Endothelial cell of umbilical vein (primary cell): ENCODE measurements at regions not wholly inside any gene's neighbourhood (a gene's known extent, or its start where the extent isn't known, plus 50 kb on each side); places are given as distances from the start of the nearest gene placed in this dataset.

Experiments used
- BruUV-seq: library from RNA; stranded (reverse); fragments of 400-500 nt; replicated peaks from 2 replicates; lab custom pipeline; 2021; lab: Mats Ljungman, UMichigan
- CTCF ChIA-PET: fragments of 300-600, 350-600 bp; sonication (Branson Sonifier 250); formaldehyde crosslinking; loops from one replicate; lab custom pipeline; 2021; ENCODE audit warnings: antibody characterized with exemption, inconsistent platforms; lab: Charles Lee
- POLR2A ChIA-PET: fragments of 300-600, 350-600 bp; sonication (Branson Sonifier 250); formaldehyde crosslinking; loops from one replicate; lab custom pipeline; 2021; ENCODE audit warnings: antibody characterized with exemption, inconsistent platforms; lab: Charles Lee
- DNase-seq: peaks from one replicate; pipeline ENCODE4 v3.0.0-alpha.2; 2011; ENCODE audit warnings: low read depth, low spot score
- FAIRE-seq: peaks from 2 replicates; lab custom pipeline; 2011; peaks lifted over from hg19 to GRCh38; lab: Jason Lieb, UNC
- H2AFZ ChIP-seq: 2 replicates; pipeline ENCODE4 v1.6.0; 2012; ENCODE audit warnings: low read depth, low read length, control low read depth, inconsistent platforms
- H3K27ac ChIP-seq: 2 replicates; pipeline ENCODE4 v1.5.1; 2011; ENCODE audit warnings: low read depth, mild to moderate bottlenecking, control low read depth, low read length, moderate library complexity; ENCODE audit not compliant: insufficient read depth
- H3K27me3 ChIP-seq, 2 experiments: 2 replicates each; pipeline versions ENCODE4 v1.6.0 to v1.6.1; 2011; ENCODE audit warnings: low read length in 2 of 2, mixed read lengths in 1 of 2; ENCODE audit not compliant: control insufficient read depth in 2 of 2, insufficient read depth in 2 of 2
- H3K36me3 ChIP-seq, 2 experiments: 2 replicates in 1 of 2; 3 replicates in 1 of 2; pipeline ENCODE4 v1.5.1; 2011; ENCODE audit warnings: low read length in 2 of 2, mild to moderate bottlenecking in 1 of 2, moderate library complexity in 1 of 2; ENCODE audit not compliant: control insufficient read depth in 2 of 2, insufficient read depth in 2 of 2; ENCODE audit errors: extremely low read depth in 1 of 2
- H3K4me1 ChIP-seq: 3 replicates; pipeline ENCODE4 v1.5.1; 2011; ENCODE audit warnings: mild to moderate bottlenecking, low read length; ENCODE audit not compliant: control insufficient read depth, insufficient read depth; ENCODE audit errors: extremely low read depth
- H3K4me2 ChIP-seq: 2 replicates; pipeline ENCODE4 v1.6.1; 2011; ENCODE audit warnings: low read length, control low read depth, mixed read lengths; ENCODE audit not compliant: insufficient read depth
- H3K4me3 ChIP-seq, 3 experiments: fragments of 200-600 bp in 1 of 3; sonication (generic), shearing (Covaris generic) in 1 of 3; replicated peaks in 1 of 3; 2 replicates each; pipeline ENCODE4 v1.5.1; 2011 to 2016; ENCODE audit warnings: control low read depth in 3 of 3, low read length in 3 of 3, mild to moderate bottlenecking in 2 of 3, inconsistent platforms in 1 of 3, low read depth in 1 of 3, moderate library complexity in 1 of 3; ENCODE audit not compliant: insufficient read depth in 1 of 3
- H3K79me2 ChIP-seq: 2 replicates; pipeline ENCODE4 v1.6.0; 2012; ENCODE audit warnings: low read length, inconsistent platforms; ENCODE audit not compliant: control insufficient read depth, insufficient read depth
- H3K9ac ChIP-seq: replicated peaks from 2 replicates; pipeline ENCODE3; 2011; ENCODE audit warnings: low read length, control low read depth; ENCODE audit not compliant: insufficient read depth; ENCODE audit errors: extremely low read depth
- H3K9me1 ChIP-seq: replicated peaks from 3 replicates; pipeline ENCODE4 v1.6.0; 2011; ENCODE audit warnings: mild to moderate bottlenecking, low read length; ENCODE audit not compliant: control insufficient read depth, insufficient read depth; ENCODE audit errors: extremely low read depth
- H3K9me3 ChIP-seq: replicated peaks from 2 replicates; pipeline ENCODE4 v1.5.1; 2012; ENCODE audit warnings: low read length, inconsistent platforms; ENCODE audit not compliant: control insufficient read depth, insufficient read depth
- H4K20me1 ChIP-seq: replicated peaks from 2 replicates; pipeline ENCODE3; 2011; ENCODE audit warnings: mild to moderate bottlenecking, low read length; ENCODE audit not compliant: control insufficient read depth, insufficient read depth; ENCODE audit errors: extremely low read depth
- EZH2 ChIP-seq: IDR thresholded peaks from 2 replicates; pipeline ENCODE4 v1.6.1; 2012; ENCODE audit warnings: borderline replicate concordance, low read depth, mild to moderate bottlenecking, moderate library complexity, low read length, inconsistent platforms; ENCODE audit not compliant: severe bottlenecking
- FOS ChIP-seq: IDR thresholded peaks from 2 replicates; pipeline ENCODE4 v1.6.1; 2011; ENCODE audit warnings: mild to moderate bottlenecking, low read length, moderate library complexity, borderline replicate concordance; ENCODE audit not compliant: insufficient read depth
- GATA2 ChIP-seq: IDR thresholded peaks from 2 replicates; pipeline ENCODE4 v1.7.0; 2011; ENCODE audit warnings: low read depth, mild to moderate bottlenecking, moderate library complexity, mixed read lengths, low read length; ENCODE audit not compliant: insufficient read length, insufficient read depth
- JUN ChIP-seq: IDR thresholded peaks from 2 replicates; pipeline ENCODE4 v1.6.1; 2011; ENCODE audit warnings: borderline replicate concordance, low read depth; ENCODE audit not compliant: insufficient read length, insufficient read depth
- MYC ChIP-seq: IDR thresholded peaks from one replicate; pipeline ENCODE4 v1.6.1; 2011; ENCODE audit warnings: mild to moderate bottlenecking, low read depth, low read length
- POLR2A ChIP-seq: IDR thresholded peaks from 2 replicates; pipeline ENCODE4 v1.6.1; 2012; ENCODE audit warnings: low read depth, mild to moderate bottlenecking, control low read depth, low read length
- POLR2AphosphoS5 ChIP-seq: IDR thresholded peaks from 2 replicates; pipeline ENCODE4 v1.6.1; 2012; ENCODE audit warnings: low read depth, mild to moderate bottlenecking, control low read depth, low read length, moderate library complexity; ENCODE audit not compliant: insufficient read depth
- dilution Hi-C: fragments of 300-500 bp; cut with MboI; formaldehyde crosslinking; loops from one replicate; pipeline ENCODE4 v1.15.0; 2019; ENCODE audit warnings: low sequenced_read_pairs; ENCODE audit not compliant: extremely low pct_ligation_motif_present
- intact Hi-C: fragments of 100-400 bp; cut with micrococcal nuclease; formaldehyde crosslinking; loops from one replicate; pipeline ENCODE4 v1.10.0; 2022
- TF ChIP-seq, protein P1 (sequence below), 2 donors: IDR thresholded peaks; 1 replicate in 1 of 2; 2 replicates in 1 of 2; pipeline ENCODE4 v1.5.1; 2011; ENCODE audit warnings: low read length in 2 of 2, mild to moderate bottlenecking in 2 of 2, moderate library complexity in 2 of 2, control low read depth in 1 of 2, inconsistent platforms in 1 of 2, low read depth in 1 of 2; ENCODE audit not compliant: insufficient read depth in 1 of 2; ENCODE audit errors: extremely low read depth in 1 of 2
- TF ChIP-seq, protein P2 (sequence below): IDR thresholded peaks from 2 replicates; pipeline ENCODE4 v1.6.1; 2011; ENCODE audit not compliant: insufficient read depth, insufficient read length

DNA sequence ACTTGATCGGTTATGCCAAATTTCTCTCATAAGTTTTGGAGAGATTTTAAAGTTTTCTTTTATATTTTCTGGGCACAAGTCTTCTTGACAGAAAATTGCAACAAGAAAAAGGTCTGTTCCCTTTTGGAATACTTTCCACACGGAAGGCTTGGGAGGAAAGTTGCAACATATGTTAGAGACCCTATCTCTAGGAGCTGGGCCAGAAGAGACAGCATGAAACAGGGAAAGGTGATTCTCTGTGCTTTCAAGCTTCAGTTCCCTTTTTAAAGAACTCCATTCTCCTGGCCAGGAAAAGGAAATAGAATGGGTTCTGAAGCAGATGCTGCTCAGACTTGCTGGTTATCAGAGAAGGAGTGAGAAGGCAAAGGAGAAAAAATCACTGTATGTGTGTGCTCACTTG lies 368.3 kb downstream of the SPATA31D1 start:
- TF ChIP-seq, protein P1, sequence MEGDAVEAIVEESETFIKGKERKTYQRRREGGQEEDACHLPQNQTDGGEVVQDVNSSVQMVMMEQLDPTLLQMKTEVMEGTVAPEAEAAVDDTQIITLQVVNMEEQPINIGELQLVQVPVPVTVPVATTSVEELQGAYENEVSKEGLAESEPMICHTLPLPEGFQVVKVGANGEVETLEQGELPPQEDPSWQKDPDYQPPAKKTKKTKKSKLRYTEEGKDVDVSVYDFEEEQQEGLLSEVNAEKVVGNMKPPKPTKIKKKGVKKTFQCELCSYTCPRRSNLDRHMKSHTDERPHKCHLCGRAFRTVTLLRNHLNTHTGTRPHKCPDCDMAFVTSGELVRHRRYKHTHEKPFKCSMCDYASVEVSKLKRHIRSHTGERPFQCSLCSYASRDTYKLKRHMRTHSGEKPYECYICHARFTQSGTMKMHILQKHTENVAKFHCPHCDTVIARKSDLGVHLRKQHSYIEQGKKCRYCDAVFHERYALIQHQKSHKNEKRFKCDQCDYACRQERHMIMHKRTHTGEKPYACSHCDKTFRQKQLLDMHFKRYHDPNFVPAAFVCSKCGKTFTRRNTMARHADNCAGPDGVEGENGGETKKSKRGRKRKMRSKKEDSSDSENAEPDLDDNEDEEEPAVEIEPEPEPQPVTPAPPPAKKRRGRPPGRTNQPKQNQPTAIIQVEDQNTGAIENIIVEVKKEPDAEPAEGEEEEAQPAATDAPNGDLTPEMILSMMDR (IDR thresholded peaks at IDR 0.05; ENCODE audit: extremely low read depth in 1 of 2, insufficient read depth in 1 of 2, low read depth in 1 of 2, low read length in 2 of 2): no peak
- TF ChIP-seq, protein P2, sequence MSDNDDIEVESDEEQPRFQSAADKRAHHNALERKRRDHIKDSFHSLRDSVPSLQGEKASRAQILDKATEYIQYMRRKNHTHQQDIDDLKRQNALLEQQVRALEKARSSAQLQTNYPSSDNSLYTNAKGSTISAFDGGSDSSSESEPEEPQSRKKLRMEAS: no peak
- TF ChIP-seq POLR2A (no peak), POLR2AphosphoS5 (no peak), JUN (no peak), GATA2 (no peak), MYC (no peak), FOS (no peak), EZH2 (no peak)
- Histone ChIP-seq H3K36me3 (no peaks in the 10 kb centered on the region), H3K27me3 (no peaks in the 10 kb centered on the region), H3K27ac (no peak overlapping the region), H3K9me3 (no peaks in the 10 kb centered on the region), H3K4me2 (no peak overlapping the region), H4K20me1 (no peaks in the 10 kb centered on the region), H3K4me1 (no peaks in the 10 kb centered on the region), H3K9ac (no peak overlapping the region), H3K9me1 (no peaks in the 10 kb centered on the region), H3K79me2 (no peaks in the 10 kb centered on the region), H2AFZ (no peak overlapping the region), H3K4me3 (no peak overlapping the region)
- BruUV-seq: no TSS peak
- POLR2A ChIA-PET: interaction anchor here (0.7 kb wide), 1 partner anchor 225 kb away, joined by 6 read pairs; no protein-coding TSS in a partner anchor
- intact Hi-C loops (no loop called here), dilution Hi-C loops (no loop called here)
- FAIRE-seq: no peak
- CTCF ChIA-PET: no interaction called here
- no peak for DNase-seq
